ENCODE measurements at regions not wholly inside any gene's neighbourhood (a gene's known extent, or its start where the extent isn't known, plus 50 kb on each side); places are given as distances from the start of the nearest gene placed in this dataset.

GRCh38 chr9:79955300-79955699, 383.5 kb downstream of the TLE4 start:
- no peak for DNase-seq

- no peak for DNase-seq
These were observed 382.1 kb downstream of the TLE4 start for GRCh38 chr9:79953908-79954307.

- no peak for DNase-seq
These were observed 380.6 kb downstream of the TLE4 start for GRCh38 chr9:79952401-79952800.

- no peak for DNase-seq
These were observed 374.9 kb downstream of the TLE4 start for GRCh38 chr9:79946712-79947111.

- no peak for DNase-seq
These were observed 373.7 kb downstream of the TLE4 start for GRCh38 chr9:79945495-79945894.

GRCh38 chr9:79945016-79945415, 373.3 kb downstream of the TLE4 start:
- DNase-seq: no peak

- DNase-seq: no peak
These were observed 369.2 kb downstream of the TLE4 start for GRCh38 chr9:79940919-79941318.

- DNase-seq: no peak
These were observed 368.1 kb downstream of the TLE4 start for GRCh38 chr9:79939819-79940218.

- DNase-seq: no peak
These were observed 364.6 kb downstream of the TLE4 start for GRCh38 chr9:79936336-79936735.

- no peak for DNase-seq
These were observed 357.5 kb downstream of the TLE4 start for GRCh38 chr9:79929285-79929684.

- DNase-seq: no peak
These were observed 357.0 kb downstream of the TLE4 start for GRCh38 chr9:79928661-79929223.

- no peak for DNase-seq
These were observed 353.6 kb downstream of the TLE4 start for GRCh38 chr9:79925326-79925725.

GRCh38 chr9:79924836-79925235, 353.1 kb downstream of the TLE4 start:
- no peak for DNase-seq

GRCh38 chr9:79917421-79917820, 345.7 kb downstream of the TLE4 start:
- DNase-seq: no peak

GRCh38 chr9:79913867-79914266, 342.1 kb downstream of the TLE4 start:
- DNase-seq: no peak

GRCh38 chr9:79912318-79913070, 340.7 kb downstream of the TLE4 start:
- no peak for DNase-seq

- DNase-seq: no peak
These were observed 340.0 kb downstream of the TLE4 start for GRCh38 chr9:79911724-79912123.

- no peak for DNase-seq
These were observed 331.2 kb downstream of the TLE4 start for GRCh38 chr9:79902825-79903600.

GRCh38 chr9:79900754-79901153, 329.0 kb downstream of the TLE4 start:
- no peak for DNase-seq

- DNase-seq: no peak
These were observed 324.7 kb downstream of the TLE4 start for GRCh38 chr9:79896390-79896980.

GRCh38 chr9:79895232-79895631, 323.5 kb downstream of the TLE4 start:
- no peak for DNase-seq

- DNase-seq: no peak
These were observed 317.6 kb downstream of the TLE4 start for GRCh38 chr9:79889369-79889768.

GRCh38 chr9:79885093-79885857, 313.5 kb downstream of the TLE4 start:
- DNase-seq: no peak
